ENCODE measurements at regions not wholly inside any gene's neighbourhood (a gene's known extent, or its start where the extent isn't known, plus 50 kb on each side); places are given as distances from the start of the nearest gene placed in this dataset.
A peak's percentile ranks its signal among the peaks of the same experiment; 100 is the strongest.

- no peak for TF ChIP-seq CTCF (conservative IDR thresholded peaks at IDR 0.05; ENCODE audit: low read depth, low read length)
- H3K4me3 ChIP-seq (ENCODE audit: low read depth, low read length): no peak overlapping the region
- no peak for DNase-seq (ENCODE audit: low read depth)
Observed at GRCh38 chr4:35525192-35525978, 718.9 kb downstream of the ARAP2 start.

- no peak for TF ChIP-seq CTCF (conservative IDR thresholded peaks at IDR 0.05; ENCODE audit: low read depth, low read length)
- no peak overlapping the region for H3K4me3 ChIP-seq (ENCODE audit: low read depth, low read length)
- DNase-seq (ENCODE audit: low read depth): no peak
Observed at GRCh38 chr4:35526456-35526855, 717.9 kb downstream of the ARAP2 start.

DNA sequence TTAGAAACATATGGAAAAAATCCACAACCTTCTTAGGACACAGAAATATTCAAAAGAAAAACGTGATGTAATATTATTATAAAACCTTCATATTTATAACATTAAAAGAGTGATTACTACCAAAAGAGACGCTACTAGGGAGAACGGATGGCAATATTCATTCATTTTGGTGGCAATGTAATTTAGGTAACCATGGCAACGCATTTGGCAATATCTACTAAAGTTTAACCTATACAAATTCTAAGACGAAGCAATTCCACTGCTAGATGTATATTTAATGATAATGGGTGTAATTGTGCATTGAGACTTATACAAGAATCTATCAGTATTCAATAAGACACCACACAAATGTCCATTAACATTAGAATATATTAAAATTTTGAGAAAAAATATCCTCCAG, 709.4 kb downstream of the ARAP2 start:
- TF ChIP-seq CTCF (conservative IDR thresholded peaks at IDR 0.05; ENCODE audit: low read depth, low read length): no peak
- DNase-seq (ENCODE audit: low read depth): no peak
- no peak overlapping the region for H3K4me3 ChIP-seq (ENCODE audit: low read depth, low read length)

- no peak overlapping the region for H3K4me3 ChIP-seq (ENCODE audit: low read depth, low read length)
- no peak for DNase-seq (ENCODE audit: low read depth)
- no peak for TF ChIP-seq CTCF (conservative IDR thresholded peaks at IDR 0.05; ENCODE audit: low read depth, low read length)
Observed at GRCh38 chr4:35538807-35539206, 705.5 kb downstream of the ARAP2 start.

- H3K4me3 ChIP-seq (ENCODE audit: low read depth, low read length): no peak overlapping the region
- DNase-seq (ENCODE audit: low read depth): no peak
- no peak for TF ChIP-seq CTCF (conservative IDR thresholded peaks at IDR 0.05; ENCODE audit: low read depth, low read length)
Observed at GRCh38 chr4:35539404-35540055, 704.8 kb downstream of the ARAP2 start.

DNA sequence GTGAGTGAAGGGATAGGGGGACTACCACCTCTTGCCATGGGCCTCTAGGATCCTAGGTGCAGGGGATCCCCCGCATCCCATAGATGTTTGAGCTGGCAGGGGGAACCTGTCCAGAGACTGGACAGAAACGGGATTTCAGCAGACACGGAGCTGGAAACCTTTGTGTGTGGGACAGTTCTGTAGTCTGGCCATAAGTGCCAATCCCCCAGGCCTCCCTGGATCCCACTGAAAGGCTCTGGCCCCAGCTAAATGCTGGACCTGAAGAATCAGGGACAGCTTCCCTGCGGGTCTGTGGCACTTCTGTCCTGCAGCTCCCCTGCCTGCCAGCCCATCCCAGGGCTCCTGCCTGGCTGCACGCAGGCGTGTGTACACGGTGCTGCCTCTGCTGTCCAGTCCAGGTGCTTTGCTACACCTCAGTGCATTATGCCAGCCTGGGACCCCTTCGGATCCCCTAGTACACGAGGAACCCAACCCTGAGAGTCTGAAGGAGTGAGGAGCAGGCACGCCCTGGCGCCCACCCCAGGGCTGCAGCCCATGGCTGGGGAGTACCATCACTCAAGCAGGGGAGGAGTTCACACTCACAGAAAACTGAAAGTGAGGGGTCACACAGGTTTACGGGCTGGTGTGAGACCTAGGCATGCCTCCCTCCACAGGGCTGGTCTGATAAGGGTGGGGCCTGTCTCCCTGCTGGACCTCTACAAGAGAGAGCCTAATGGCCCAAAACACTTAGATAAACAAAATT, 703.0 kb downstream of the ARAP2 start:
- DNase-seq (ENCODE audit: low read depth): no peak
- no peak for TF ChIP-seq CTCF (conservative IDR thresholded peaks at IDR 0.05; ENCODE audit: low read depth, low read length)
- H3K4me3 ChIP-seq (ENCODE audit: low read depth, low read length): peak overlapping the region; percentile 31
